Activated CD4-positive, alpha-beta T cell treated with anti-CD3 and anti-CD28 coated beads, Interleukin-2, amount 50 U/mL, for 48 hours (primary cell): ENCODE measurements at regions not wholly inside any gene's neighbourhood (a gene's known extent, or its start where the extent isn't known, plus 50 kb on each side); places are given as distances from the start of the nearest gene placed in this dataset.

ENCODE experiments used
- DNase-seq, 2 experiments: peaks; one replicate each; pipeline ENCODE4 v3.0.0-alpha.2; 2020

- no peak for DNase-seq
Observed at GRCh38 chr4:81651243-81651899, 179.7 kb upstream of the RASGEF1B start.

- DNase-seq, result no peak
Observed at GRCh38 chr4:81650606-81651242, 179.0 kb upstream of the RASGEF1B start.

GRCh38 chr4:81648576-81649275 is 177.0 kb upstream of the RASGEF1B start:
- peak; percentile 32 to 41 for DNase-seq

GRCh38 chr4:81647388-81647787 is 175.7 kb upstream of the RASGEF1B start:
- no peak for DNase-seq

- no peak for DNase-seq
Observed at GRCh38 chr4:81642543-81642942, 170.8 kb upstream of the RASGEF1B start.

GRCh38 chr4:81639248-81639647 is 167.5 kb upstream of the RASGEF1B start:
- no peak for DNase-seq

GRCh38 chr4:81638698-81639097 is 167.0 kb upstream of the RASGEF1B start:
- DNase-seq, result no peak

GRCh38 chr4:81635739-81636138 is 164.0 kb upstream of the RASGEF1B start:
- no peak for DNase-seq

GRCh38 chr4:81634766-81635549 is 163.3 kb upstream of the RASGEF1B start:
- no peak for DNase-seq

GRCh38 chr4:81634165-81634564 is 162.5 kb upstream of the RASGEF1B start:
- DNase-seq, result no peak

- DNase-seq, result no peak
Observed at GRCh38 chr4:81632581-81633299, 161.0 kb upstream of the RASGEF1B start.

GRCh38 chr4:81631958-81632441 is 160.3 kb upstream of the RASGEF1B start:
- DNase-seq, result no peak

GRCh38 chr4:81629366-81629765 is 157.7 kb upstream of the RASGEF1B start:
- no peak for DNase-seq

GRCh38 chr4:81628489-81628888 is 156.8 kb upstream of the RASGEF1B start:
- no peak for DNase-seq

GRCh38 chr4:81627590-81627989 is 155.9 kb upstream of the RASGEF1B start:
- no peak for DNase-seq

- DNase-seq, result no peak
Observed at GRCh38 chr4:81626851-81627250, 155.1 kb upstream of the RASGEF1B start.

GRCh38 chr4:81625422-81626417 is 154.0 kb upstream of the RASGEF1B start:
- no peak for DNase-seq

GRCh38 chr4:81623434-81623833 is 151.7 kb upstream of the RASGEF1B start:
- no peak for DNase-seq

- DNase-seq, result no peak
Observed at GRCh38 chr4:81622474-81623184, 150.9 kb upstream of the RASGEF1B start.

GRCh38 chr4:81622028-81622427 is 150.3 kb upstream of the RASGEF1B start:
- DNase-seq, result no peak

GRCh38 chr4:81621490-81621889 is 149.8 kb upstream of the RASGEF1B start:
- DNase-seq, result no peak
